GM21390 (cell line): ENCODE measurements at regions not wholly inside any gene's neighbourhood (a gene's known extent, or its start where the extent isn't known, plus 50 kb on each side); places are given as distances from the start of the nearest gene placed in this dataset.

Experiments used
- ATAC-seq: cut with Tn5 transposase; IDR thresholded peaks from one replicate; pipeline ENCODE4 v1.9.1; 2021; ENCODE audit not compliant: unreplicated experiment

DNA sequence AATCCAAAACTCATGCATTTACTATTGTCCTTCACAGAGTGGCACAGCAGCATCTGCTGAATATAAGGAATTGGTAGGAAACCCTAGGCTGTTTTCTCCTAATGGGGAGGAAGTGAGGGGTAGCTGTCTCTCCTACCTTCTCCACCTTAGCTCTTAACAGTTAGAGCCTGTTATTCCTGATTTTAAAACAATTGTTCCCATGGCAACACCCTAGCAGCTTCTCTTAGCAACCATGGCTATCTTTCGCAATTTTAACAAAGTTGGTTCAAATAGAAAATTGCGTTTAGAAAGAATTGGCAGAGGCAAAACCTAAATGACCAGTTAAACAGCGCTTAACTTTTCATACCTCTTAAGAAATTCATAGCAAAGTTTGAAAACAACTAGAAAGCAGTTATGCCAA, 603.4 kb upstream of the AUTS2 start:
- ATAC-seq = no peak

DNA sequence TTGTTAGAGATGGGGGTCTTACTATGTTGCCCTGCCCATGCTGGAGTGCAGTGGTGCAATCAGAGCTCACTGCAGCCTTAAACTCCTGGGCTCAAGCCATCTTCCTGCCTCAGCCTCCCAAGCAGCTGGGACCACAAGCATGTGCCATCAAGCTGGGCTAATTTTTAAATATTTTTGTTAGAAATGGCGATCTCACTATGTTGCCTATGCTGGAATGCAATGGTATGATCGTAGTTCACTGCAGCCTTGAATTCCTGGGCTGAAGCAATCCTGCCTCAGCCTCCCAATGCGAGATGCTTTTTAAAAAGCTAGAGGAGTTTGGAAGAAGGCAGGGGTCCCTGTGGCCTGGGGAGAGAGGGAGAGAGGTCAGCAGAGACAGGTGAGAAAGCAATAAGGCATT, 600.1 kb upstream of the AUTS2 start:
- no peak for ATAC-seq

DNA sequence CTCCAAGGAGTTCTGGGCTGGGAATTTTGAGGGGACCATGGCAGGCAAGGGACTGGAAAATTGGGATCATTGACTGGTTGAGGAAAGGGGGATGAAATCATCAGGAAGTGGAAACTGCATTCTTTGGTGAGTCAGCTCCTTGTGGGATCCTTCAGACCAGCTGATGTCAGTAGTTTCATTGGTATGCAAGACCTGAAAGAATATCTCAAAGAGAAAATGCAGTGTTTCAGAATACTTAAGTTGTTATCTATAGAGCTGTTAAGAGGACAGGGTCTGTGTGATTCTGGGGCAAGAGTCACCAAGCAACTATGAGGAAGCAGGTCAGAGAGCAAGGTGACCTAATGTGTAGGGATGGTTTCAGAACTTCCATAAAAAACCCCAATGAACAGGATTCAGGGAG, 595.9 kb upstream of the AUTS2 start:
- ATAC-seq = no peak

DNA sequence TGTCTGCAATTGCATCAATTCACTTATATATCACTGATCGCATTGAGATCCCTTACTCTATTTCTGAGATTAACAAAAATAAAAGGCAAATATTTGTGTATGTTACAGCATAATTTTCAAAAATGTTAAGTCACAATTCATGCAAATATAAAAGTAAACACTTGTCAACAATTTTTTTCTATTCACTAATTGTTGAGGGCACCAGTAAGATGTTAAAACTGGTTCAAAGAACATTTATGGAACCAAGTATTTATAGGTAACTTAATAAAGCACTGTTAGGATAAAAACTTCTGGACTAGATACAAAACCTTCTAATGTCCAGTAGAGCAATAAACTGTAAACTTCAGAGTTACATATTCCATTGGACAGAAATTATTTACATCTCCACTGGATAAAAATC, 586.1 kb upstream of the AUTS2 start:
- no peak for ATAC-seq

DNA sequence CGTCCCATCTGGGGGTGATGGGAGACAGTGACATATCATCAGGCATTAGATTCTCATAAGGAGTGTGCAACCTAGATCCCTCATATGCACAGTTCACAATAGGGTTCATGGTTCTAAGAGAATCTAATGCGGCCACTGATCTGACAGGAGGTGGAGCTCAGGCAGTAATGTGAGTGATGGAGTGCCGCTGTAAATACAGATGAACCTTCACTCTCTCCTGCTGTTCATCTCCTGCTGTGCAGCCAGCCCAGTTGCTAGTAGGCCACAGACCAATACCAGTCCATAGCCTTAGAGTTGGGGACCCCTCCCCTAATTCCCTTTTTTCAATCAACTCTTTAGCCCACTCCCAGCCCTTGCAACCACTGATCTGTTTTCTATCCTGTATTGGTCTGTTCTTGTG, 581.1 kb upstream of the AUTS2 start:
- no peak for ATAC-seq

DNA sequence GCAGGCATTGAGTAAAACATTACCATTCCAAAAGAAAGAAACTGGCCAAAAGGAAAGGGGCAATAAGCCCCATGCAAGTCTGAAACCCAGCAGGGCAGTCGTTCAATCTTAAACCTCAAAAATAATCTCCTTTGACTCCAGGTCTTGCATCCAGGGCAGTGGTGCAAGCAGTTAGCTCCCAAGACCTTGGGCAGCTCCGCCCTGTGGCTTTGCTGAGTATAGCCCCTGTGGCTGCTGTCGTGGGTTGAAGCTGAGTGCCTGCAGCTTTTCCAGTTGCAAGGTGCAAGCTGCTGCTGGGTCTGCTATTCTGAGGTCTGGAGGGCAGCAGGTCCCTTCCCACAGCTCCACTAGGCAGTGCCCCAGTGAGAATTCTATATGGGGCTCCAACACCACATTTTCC, 580.1 kb upstream of the AUTS2 start:
- ATAC-seq = no peak

DNA sequence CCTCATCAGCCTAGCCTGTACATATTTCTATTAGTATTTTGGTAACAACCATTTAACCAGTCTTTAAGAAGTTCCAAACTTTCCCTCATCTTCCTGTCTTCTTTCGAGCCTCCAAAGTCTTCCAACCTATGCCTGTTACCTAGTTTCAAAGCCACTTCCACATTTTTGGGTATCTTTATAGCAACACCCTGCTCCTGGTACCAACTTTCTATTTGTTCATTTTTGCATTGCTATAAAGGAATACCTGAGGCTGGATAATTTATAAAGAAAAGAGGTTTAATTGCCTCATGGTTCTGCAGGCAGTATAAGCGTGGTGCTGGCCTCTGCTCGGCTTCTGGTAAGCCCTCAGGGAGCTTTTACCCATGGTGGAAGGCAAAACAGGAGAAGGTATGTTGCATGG, 578.8 kb upstream of the AUTS2 start:
- no peak for ATAC-seq

DNA sequence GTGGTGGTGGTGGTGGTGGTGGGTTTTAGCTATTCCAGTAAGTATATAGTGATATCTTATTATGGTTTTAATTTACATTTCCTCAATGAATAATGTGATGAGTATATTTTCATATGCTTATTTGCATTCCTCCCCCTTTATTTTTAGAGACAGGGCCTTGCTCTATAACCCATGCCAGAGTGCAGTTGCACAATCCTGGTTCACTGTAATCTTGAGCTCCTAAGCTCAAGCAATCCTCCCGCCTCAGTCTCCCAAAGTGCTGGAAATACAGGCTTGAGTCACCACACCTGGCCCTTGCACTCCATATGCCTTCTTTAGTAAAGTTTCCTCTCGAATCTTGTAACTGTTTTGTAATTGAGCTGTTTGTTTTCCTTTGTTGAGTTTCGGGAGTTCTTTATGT, 577.7 kb upstream of the AUTS2 start:
- ATAC-seq = no peak

DNA sequence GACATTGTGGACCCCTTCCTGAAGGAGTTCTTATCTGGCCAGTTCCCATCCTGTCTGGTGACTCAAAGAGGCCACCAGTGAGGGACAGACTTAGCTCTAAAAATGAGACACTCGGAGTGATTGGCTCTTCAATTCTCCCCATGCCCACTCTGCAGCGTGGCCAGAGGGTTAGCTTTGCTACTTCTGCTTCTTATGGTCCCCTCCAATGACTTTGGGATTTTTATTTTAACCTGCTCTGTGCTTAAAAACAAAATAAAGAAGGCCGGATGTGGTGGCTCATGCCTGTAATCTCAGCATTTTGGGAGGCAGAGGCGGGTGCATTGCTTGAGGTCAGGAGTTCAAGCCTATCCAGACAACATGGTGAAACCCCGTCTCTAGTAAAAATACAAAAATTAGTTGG, 573.0 kb upstream of the AUTS2 start:
- no peak for ATAC-seq

DNA sequence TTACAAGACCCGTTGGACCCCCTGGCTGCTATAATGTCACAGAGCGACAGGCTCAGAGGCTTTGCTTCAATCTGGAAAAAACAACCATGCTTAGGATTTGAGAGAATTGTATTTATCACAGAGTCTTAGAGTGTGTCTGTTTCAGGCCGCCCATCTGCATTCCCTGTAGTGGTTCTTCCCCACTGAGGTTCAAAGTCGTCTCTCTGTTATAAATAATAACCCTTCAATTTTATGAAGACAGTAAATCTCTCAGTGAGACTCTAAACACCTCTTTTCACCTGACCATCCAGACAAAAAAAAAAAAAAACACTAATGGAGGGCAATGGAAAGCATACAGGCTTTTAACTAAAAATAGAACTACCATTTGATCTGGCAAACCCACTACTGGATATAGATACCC, 565.4 kb upstream of the AUTS2 start:
- no peak for ATAC-seq

DNA sequence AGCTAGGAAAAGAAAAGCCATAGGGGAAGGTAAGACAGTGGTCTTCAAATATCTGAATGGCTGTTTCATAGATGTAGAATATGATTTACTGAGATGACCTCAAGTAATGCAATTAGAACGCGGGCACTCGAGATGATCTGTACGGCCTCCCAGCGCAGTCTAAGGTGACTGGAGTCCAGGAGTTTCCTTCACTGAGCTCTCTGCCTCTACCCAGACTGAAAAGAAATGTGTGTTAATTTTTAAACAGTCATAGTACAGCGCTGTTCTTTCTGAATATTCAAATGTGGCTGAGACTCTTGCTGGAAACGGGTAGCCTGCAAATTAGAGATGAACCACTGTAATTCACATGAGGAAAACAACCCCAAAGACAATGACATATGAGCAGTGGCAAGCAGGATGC, 562.4 kb upstream of the AUTS2 start:
- ATAC-seq = no peak

DNA sequence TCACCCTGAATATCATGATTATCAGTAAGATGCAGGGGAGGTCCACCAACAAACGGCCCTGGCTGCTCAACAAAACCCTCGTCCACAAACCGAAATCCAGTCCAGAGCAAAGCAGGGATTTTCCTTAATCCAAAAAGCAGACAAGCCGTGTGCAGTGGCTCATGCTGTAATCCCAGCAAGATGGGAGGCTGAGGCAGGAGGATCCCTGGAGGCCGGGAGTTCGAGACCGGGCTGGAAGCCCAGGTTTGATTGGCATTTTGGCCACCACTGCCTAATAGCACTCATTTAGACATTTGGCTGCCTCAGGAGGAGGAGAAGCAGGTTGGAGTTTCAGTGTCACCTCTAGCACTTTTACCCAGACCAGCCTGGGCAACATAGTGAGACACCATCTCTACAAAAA, 562.0 kb upstream of the AUTS2 start:
- no peak for ATAC-seq

DNA sequence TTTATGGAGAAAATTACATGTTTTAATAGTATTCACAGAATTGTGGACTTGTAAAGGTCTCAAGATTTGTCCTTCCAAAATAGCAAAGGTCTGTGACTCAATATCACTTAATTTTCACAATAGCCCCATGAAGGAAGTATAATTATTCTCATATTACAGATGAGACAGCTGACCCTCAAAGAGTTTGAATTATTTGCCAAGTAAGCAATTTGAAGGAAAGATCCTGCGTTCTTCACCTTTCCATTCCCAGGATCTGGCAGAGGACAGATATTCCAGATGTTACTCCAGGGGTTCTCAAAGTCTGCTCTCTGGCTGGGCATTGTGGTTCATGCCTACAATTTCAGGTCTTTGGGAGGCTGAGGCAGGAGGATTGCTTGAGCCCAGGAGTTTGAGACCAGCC, 559.4 kb upstream of the AUTS2 start:
- ATAC-seq = no peak

DNA sequence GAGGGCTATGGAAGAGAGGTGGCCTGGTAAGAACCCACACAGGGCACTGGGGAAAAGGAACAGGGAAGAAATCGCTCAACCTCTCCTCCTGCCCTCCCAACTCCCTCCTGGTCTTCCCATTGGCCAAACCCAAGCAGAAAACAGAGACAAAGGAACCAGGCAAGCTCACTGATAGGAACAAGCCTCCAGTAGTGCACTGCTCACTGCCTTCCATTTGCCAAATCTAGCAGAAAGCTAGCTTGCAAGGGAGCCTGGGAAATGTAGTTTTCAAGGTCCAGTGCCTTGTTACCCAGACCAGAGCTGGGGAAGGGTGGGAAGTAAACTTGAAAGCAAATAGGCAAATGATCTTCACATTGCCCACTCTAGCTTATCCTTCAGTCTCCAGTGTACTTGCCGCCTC, 556.1 kb upstream of the AUTS2 start:
- no peak for ATAC-seq

DNA sequence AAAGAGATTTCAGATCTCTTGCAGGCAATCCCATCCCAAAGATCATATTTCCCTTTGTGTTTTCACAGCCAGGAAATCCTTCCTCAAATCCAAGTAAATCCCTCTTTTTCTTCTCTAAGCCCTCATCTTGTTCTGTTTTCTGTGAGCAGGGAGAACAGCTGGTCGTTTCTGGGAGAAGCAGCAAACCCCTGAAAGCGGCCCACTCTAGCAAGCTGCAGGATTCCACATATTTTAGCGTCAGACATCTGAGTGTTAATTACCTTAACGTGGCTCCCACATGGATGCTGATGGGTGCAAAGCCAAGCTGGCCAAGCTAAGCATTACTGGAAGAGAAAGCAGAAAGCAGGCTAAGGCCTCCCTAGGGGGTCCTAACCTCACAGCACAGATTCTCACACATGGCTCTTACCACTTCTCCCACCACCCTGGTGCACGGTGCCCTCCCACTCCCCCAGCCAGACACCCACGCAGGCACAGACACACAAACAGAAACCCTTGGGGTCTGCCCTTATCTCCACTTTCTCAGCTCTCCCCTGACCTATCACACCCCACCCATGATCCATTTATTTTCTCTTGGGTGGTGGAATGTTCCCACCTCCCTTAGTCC, 551.0 kb upstream of the AUTS2 start:
- no peak for ATAC-seq

DNA sequence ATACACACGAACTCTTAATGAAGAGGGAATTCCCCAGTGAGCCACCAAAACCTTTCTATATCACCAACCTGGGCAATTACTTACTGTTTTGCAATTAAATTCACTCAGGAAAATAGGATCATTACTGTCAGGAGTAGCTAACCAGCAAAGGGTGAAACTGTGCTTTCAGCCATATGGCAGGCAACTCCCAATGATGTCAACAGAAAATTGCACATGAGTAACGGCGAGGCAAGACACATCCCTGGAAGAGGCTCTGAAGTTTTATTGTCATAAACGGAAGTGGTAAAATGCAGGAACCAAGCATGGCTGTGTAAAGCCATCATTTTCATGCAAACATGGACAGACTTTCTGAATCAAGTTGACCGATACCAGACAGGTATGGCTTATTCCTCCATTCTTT, 548.9 kb upstream of the AUTS2 start:
- no peak for ATAC-seq

DNA sequence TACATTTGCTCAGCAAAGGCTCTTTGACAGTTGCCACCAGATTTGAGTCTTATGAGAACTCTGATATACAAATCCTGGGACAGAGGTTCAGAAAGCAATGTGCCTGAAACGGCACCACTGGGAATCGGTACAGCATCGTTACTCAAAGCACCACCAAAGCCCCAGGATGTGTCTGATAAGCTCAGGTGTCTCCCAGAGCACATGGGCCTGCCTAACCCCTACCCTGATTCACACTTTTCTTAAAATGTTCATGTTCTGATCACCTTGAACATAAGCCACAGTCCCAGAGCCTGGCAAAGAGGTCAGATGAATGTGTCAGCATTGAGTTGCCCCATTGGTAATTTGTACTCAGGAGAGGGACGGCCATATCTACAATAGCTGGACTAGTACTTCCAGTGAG, 545.8 kb upstream of the AUTS2 start:
- no peak for ATAC-seq

DNA sequence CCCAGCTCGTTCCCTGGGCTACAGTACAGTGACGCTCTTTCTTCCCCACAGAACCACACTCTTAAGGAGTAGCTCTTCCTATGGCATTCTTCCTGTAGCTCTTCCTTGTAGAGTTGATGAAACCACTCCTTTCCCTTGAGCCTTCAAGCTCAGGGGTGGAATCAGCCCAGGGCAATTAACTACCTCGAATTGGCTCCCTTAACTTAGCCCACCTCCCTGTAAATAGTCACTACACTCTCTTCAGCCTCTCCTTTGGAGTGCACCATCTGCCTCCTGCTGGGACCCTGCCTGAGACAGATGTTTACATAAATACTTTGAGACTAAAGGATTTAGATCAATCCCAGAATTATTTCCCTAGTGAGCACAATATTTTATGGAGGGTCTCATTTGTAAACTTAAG, 537.8 kb upstream of the AUTS2 start:
- ATAC-seq = no peak

DNA sequence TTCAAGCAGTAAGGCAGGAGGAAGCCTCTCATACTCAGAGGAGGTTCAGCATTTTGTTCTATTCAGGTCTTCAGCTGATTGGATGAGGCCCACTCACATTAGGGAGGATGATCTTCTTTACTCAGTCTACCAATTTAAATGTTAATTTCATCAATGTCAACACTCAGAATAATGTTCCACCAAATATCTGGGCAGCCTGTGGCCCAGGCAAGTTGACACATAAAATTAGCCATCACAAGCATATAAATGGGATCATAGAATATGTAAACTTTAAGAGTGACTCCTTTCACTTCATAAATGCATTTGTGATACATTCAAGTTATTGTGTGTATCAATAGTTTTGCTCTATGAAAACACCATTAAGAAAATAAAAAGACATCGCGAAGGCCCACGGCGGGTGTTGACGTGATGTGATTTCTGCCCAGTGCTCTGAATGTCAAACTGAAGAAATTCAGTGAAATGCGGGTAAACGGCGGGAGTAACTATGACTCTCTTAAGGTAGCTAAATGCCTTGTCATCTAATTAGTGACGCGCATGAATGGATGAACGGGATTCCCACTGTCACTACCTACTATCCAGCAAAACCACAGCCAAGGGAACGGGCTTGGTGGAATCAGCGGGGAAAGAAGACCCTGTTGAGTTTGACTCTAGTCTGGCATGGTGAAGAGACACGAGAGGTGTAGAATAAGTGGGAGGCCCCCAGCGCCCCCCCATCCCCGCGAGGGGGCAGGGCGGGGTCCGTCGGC, 536.1 kb upstream of the AUTS2 start:
- ATAC-seq = no peak

DNA sequence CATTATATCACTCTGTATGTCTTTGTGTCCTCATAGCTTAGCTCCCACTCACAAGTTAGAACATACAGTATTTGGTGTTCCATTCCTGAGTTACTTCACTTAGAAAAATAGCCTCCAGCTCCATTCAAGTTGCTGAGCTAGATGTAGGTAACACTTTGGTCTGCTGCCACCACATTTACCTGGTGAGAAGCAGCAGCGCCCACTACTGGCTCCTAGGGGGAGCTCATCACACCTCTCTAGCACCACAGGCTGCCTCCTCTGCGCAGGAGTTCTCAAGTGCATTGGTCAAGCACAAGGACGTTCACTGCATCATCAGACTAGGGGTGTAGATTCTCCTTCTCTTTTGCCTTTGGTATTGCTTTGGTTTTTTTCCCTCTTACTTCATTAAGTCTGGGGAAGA, 530.9 kb upstream of the AUTS2 start:
- no peak for ATAC-seq

DNA sequence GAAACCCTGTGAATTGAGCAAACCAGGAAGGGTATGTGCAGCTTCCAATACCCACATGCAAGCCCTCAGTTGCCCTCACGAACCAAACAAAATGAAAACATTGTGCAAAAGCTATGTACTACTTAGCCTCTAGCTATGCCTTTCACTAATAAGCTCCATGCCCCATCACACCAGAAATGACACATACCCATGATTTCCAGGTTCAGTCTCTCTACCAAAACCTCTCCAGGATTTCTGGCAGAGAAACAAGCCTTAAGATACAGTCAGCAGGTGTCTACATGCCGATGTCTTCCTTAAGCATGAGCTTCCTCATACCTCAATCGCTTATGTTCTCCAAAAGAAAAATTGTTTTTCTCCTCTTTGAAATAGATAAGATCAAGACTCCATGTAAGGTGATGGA, 527.8 kb upstream of the AUTS2 start:
- ATAC-seq = no peak

DNA sequence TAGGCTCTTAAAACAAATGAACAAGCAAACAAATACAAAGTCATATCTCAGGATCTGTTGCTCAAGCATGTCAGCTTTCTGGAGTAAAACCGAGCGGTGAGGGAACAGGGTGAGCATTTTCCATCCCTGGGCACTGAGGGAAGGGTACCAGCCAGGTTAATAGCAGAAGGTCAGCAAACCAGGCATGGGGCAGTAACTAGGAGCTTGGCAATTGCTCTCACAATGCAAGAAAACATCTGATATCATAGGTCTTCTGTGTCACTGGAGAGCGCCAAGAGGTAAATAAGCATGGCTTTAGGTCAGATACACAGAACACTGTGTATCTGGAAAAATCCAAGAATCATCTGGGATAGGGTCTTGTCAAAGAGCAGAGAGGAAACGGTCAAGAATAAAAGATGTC, 521.7 kb upstream of the AUTS2 start:
- ATAC-seq = no peak
